Amniotic epithelial cell (primary cell): ENCODE measurements at regions not wholly inside any gene's neighbourhood (a gene's known extent, or its start where the extent isn't known, plus 50 kb on each side); places are given as distances from the start of the nearest gene placed in this dataset.
"Not testable (repeated sequence)": the region's sequence is repeated elsewhere in the genome, so short reads cannot be mapped to it uniquely, and the experiment has no call there.

ENCODE experiments used
- DNase-seq: peaks from one replicate; pipeline ENCODE4 v3.0.0-alpha.2; 2010; ENCODE audit warnings: low read depth

DNA sequence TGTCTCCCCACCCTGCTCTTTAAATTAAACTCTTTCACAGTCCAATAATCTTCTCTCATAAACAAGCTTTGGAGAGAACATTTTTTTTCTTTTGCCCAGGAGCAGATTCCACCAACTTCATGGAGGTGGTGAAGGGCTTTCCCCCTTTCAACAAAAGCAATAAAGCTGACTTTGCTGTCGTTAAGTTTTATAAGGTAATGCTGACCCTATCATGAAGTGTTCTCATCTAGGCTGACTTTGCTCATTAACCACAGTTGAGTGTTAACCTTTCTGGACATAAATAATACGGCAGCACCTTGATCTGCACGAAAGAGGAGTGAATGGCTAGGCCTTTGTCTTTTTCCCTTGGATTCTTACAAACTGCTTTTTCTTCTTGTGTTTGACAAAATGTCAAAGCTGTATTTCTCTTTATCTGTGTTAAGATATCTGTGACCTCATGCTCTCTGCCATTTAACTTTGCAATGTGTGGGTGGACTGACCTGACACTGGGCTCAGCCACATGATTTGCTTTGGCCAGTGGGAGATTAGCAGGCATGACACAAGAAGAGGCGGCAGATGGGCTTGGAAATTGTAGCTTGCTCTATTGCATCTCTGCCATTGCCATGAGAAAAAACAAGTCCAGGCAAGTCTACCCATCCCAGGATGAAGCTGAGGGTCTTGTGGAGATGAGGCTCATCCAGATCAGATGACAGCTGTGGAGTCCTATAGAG lies 470.9 kb upstream of the CCDC196 start:
- no peak for DNase-seq

GRCh38 chr14:66017927-66018326 lies 468.2 kb upstream of the CCDC196 start:
- no peak for DNase-seq

- DNase-seq = no peak
Observed at GRCh38 chr14:66022526-66022925, 463.6 kb upstream of the CCDC196 start.

DNA sequence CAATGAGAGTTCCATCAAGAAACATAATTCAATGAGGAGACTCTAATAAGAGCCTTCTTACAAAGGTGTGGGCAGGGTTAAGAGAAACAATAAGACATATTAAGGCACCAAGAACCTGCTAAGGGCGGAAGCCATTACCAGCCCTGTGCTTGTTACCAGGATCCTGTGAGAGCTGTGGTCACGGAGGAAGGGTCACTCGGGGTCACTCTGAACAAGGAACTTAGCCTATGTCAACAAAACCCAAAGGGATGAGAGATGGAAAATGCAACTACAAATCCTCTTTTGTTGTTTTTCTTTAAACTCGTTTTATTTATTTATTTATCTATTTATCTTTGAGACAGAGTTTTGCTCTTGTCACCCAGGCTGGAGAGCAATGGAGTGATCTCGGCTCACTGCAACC lies 460.4 kb upstream of the CCDC196 start:
- DNase-seq = no peak

- not testable (repeated sequence) for DNase-seq
Observed at GRCh38 chr14:66031981-66032380, 454.2 kb upstream of the CCDC196 start.

- no peak for DNase-seq
Observed at GRCh38 chr14:66032800-66033199, 453.4 kb upstream of the CCDC196 start.

DNA sequence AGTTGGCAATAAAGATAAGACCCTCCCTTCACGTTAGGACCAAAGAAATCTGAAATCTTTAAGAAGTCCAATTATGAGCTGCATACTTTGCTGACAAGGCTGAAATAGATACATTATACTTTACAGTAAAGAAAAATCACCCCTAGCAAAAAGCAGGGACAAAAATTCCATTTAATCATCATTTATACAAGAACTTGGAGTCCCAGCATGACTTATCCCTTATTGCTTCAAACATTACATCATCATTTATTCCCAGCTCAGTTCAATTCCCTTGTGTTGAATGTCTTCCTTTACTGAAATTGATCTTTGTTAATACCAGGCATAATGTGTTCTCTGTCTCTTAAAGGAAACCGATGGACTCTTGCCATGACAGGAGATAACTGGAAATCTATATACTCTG lies 449.6 kb upstream of the CCDC196 start:
- DNase-seq = no peak

DNA sequence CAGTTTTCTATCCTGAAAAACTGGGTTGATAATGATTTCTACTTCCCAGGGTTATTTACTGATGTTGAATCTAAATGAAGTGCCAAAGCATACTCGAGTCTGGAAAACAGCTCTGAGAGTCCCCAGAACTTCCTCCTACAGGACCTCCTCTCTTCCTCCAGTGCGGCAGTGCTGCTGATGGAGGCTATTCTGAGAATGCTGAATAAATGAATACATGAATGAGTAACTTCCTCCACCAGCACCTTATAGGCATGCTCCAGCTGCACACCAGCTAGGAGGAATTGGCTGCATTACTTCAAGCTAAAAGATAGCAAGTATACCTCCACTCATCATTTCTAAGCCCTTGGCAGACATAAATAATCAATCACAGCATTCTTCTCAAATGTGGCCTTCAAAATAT lies 448.8 kb upstream of the CCDC196 start:
- no peak for DNase-seq

DNA sequence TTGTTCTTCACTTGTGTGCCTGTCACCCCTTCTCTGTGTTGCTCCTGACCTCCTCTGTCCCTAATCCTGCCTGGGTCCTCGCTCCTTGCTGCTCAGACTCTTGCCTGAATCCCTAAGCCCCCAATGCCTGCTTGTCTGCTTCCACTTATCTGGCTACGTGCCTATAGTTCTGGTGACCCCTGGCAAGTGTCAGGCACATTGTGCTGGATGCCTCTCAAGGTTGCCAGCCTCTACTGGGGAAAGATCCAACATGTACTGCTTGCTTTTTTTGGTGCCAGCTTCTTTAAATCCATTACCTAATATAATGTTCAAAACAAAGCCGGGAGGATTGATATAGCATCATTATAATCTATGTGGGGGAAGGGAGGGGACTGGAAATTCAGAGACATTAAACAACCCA lies 448.0 kb upstream of the CCDC196 start:
- no peak for DNase-seq

DNA sequence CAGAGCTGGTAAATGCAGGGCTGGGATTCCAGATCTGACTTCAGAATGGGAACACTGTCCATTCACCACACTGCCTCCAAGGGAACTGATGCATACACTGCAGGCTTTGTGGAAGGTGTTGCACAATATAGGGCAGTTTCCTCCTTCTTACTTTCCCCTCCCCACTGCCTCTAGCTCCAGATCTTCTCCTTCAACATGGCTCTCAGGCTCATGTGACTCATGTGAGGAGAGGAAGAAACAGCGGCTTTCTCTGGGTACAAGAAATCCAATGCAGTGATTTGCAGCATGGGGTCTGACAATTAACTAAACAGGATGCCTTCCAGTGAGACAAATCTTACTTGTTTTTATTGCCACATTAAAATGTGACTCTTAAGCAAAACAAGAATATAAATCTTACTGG lies 447.6 kb upstream of the CCDC196 start:
- peak; percentile 99 for DNase-seq

- no peak for DNase-seq
Observed at GRCh38 chr14:66039495-66039894, 446.7 kb upstream of the CCDC196 start.

DNA sequence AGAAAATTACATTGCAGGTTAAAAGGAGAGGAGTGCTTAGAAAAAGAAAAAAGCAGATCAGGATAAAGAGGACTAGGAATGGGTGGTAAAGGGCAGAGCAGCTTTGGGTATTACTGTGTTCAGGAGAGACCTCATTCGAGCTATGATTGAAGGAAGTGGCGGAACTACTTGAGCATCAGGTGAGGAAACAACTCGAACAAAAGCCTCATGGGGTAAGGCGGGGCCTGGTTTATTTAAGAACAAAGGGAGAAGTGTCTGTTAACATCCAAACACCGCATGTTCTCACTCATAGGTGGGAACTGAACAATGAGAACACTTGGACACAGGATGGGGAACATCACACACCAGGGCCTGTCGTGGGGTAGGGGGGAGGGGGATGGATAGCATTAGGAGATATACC lies 444.6 kb upstream of the CCDC196 start:
- DNase-seq = no peak

- peak; percentile 58 for DNase-seq
Observed at GRCh38 chr14:66043921-66044320, 442.2 kb upstream of the CCDC196 start.

DNA sequence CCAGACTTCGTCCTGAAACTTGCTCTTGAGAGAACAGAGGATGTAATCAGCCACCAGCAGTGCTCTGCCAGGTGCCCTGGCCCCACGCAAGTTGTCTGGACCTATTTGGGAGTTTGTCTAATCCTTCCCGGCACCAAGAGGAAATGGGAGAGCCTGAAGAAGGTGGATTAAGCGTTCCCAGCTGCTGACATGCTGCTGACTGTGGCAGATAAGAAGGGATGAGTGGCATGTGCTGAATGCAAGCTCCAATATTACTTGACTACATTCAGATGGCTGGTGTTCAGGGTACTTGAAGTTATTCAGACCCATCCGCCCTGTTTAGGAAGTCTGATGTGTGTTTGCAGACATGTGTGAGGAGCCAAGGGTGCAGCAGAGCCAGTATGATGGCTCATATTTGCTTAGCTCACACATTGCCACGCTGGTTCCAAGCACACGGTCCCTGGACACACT lies 440.6 kb upstream of the CCDC196 start:
- peak; percentile 93 for DNase-seq

DNA sequence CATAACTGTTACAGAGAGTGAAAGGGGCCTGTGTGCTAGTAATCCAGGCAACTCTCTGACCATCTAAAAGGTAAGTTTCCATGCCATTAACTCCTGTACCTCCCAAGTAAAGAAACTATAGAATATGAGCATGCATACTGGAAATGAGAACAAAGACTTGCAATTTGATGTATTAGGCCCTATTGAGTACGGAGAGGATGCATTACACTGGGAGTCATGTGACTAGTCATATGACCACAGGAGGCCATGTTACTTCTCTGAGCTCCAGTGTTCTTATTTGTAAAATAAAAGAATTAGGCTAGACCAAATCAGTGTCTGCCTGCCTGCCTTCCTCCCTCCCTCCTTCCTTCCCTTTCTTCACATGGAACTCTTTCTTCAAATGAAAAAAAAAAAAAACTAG lies 440.1 kb upstream of the CCDC196 start:
- peak; percentile 71 for DNase-seq

- no peak for DNase-seq
Observed at GRCh38 chr14:66046591-66046990, 439.6 kb upstream of the CCDC196 start.

- no peak for DNase-seq
Observed at GRCh38 chr14:66056268-66056907, 429.8 kb upstream of the CCDC196 start.

- DNase-seq = no peak
Observed at GRCh38 chr14:66056926-66057552, 429.1 kb upstream of the CCDC196 start.

GRCh38 chr14:66065188-66065587 lies 421.0 kb upstream of the CCDC196 start:
- no peak for DNase-seq

DNA sequence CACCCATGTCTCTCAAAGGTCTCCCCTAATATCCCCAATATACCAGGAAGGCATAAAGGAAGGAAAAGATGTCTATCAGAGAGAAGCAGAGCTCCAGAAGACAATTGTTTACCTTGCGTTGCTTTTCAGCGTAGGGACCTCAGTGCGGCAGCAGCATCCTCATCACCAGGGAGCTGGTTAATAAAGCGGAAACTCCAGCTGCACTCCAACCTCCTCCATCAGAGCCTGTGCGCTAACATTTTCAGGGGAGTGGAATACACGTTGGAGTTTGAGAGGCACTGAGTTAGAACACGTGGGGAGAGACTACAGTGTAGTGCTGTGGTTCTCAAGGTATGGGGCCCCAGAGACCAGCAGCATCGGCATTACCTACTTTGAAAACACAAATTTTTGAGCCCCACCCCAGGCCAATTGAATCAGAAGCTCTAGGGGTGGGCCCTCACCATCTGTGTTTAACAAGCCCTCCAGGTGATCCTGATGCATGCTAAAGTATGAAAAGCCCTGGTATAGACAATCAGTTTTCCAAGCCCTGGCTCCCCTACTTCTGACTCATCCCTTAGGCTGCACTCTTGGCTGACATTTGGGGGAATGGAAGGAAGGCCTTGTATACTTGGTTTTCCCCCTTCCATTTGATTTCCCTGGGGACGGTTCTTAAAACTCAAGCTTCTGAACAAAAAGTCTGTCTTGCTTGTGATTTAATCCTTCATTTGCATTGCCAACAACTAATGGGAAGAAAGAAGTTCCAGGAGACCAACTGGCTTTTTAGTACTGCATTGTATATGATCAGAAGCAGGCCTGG lies 419.0 kb upstream of the CCDC196 start:
- no peak for DNase-seq

DNA sequence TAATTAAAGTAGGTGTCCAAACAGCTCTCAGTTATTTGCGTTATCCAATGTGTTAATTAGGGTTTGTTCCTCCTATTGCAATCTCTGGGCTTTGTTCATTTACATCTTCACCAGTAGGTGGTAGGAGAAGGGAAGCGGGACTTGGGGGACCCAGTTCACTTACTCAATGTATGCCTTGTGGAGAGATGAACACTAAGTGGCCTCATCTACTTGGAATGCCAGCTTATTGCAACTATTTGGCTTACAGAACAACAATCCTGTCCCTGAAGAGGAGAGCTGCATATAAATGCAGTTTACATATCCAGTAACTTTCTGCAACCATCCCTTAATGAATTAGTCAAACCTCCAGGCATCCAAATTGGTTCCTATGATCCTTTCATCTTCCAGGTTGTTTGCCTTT lies 417.1 kb upstream of the CCDC196 start:
- DNase-seq = peak; percentile 37

- DNase-seq = peak; percentile 37
Observed at GRCh38 chr14:66069830-66070541, 416.2 kb upstream of the CCDC196 start.
